ENCODE measurements at regions not wholly inside any gene's neighbourhood (a gene's known extent, or its start where the extent isn't known, plus 50 kb on each side); places are given as distances from the start of the nearest gene placed in this dataset.

GRCh38 chr5:67511911-67512310 is 315.3 kb upstream of the CD180 start:
- 63% methylated on average over 1 of the region's 1 CpG for WGBS (ENCODE audit: missing lambda C conversion rate)
- ChIA-PET CTCF (no interaction called here), POLR2A (no interaction called here)
- DNase-seq (ENCODE audit: low read depth in 1 of 2, low spot score in 1 of 2) (no peak), FAIRE-seq (no peak), ATAC-seq (no peak)
- no peak overlapping the region for H3K27ac ChIP-seq
- H3K9me3 ChIP-seq = no peaks in the 10 kb centered on the region
- H3K4me2 ChIP-seq = no peak overlapping the region
- TF ChIP-seq FOSB (CRISPR knock-in tag; IDR thresholded peaks at IDR 0.05) (no peak), NFE2L2 (conservative IDR thresholded peaks at IDR 0.05; ENCODE audit: low read length) (no peak), POLR2AphosphoS2 (conservative IDR thresholded peaks at IDR 0.05; ENCODE audit: low read length) (no peak), JUNB (IDR thresholded peaks at IDR 0.05) (no peak), GATA3 (IDR thresholded peaks at IDR 0.05; ENCODE audit: borderline replicate concordance) (no peak), ESRRA (IDR thresholded peaks at IDR 0.05; ENCODE audit: borderline replicate concordance, low read length) (no peak), EP300 (IDR thresholded peaks at IDR 0.05) (no peak), HDAC2 (IDR thresholded peaks at IDR 0.05) (no peak), MYC (IDR thresholded peaks at IDR 0.05; ENCODE audit: borderline replicate concordance, low read length) (no peak), CBX8 (IDR thresholded peaks at IDR 0.05) (no peak), KDM1A (IDR thresholded peaks at IDR 0.05; ENCODE audit: low read depth) (no peak), BHLHE40 (IDR thresholded peaks at IDR 0.05; ENCODE audit: low read depth, low read length) (no peak), SREBF2 (IDR thresholded peaks at IDR 0.05) (no peak), ZC3H11A (IDR thresholded peaks at IDR 0.05) (no peak), MAFK (IDR thresholded peaks at IDR 0.05; ENCODE audit: partially characterized antibody) (no peak), RNF2 (IDR thresholded peaks at IDR 0.05; ENCODE audit: borderline replicate concordance, low read depth) (no peak), HOXB5 (CRISPR knock-in tag; IDR thresholded peaks at IDR 0.05) (no peak), HES2 (IDR thresholded peaks at IDR 0.05) (no peak), PHF8 (IDR thresholded peaks at IDR 0.05; ENCODE audit: borderline replicate concordance, low read depth) (no peak), ATOH8 (CRISPR knock-in tag; IDR thresholded peaks at IDR 0.05; ENCODE audit: low read depth) (no peak)
- no peak overlapping the region for H3K4me3 ChIP-seq
- no peaks in the 10 kb centered on the region for H3K4me1 ChIP-seq

GRCh38 chr5:67510204-67510603 is 313.6 kb upstream of the CD180 start:
- no peaks in the 10 kb centered on the region for H3K4me1 ChIP-seq
- ATAC-seq = no peak
- no peak for FAIRE-seq
- no peak overlapping the region for H3K4me2 ChIP-seq
- no peaks in the 10 kb centered on the region for H3K9me3 ChIP-seq
- CTCF ChIA-PET = no interaction called here
- POLR2A ChIA-PET = no interaction called here
- TF ChIP-seq ELK1 (IDR thresholded peaks at IDR 0.05; ENCODE audit: low read depth, low read length) (no peak), HOXA7 (CRISPR knock-in tag; IDR thresholded peaks at IDR 0.05) (no peak), FOSB (CRISPR knock-in tag; IDR thresholded peaks at IDR 0.05) (no peak), RCOR1 (IDR thresholded peaks at IDR 0.05; ENCODE audit: low read depth, low read length) (no peak), CHD4 (IDR thresholded peaks at IDR 0.05; ENCODE audit: borderline replicate concordance) (no peak), CHD2 (IDR thresholded peaks at IDR 0.05; ENCODE audit: low read length, partially characterized antibody) (no peak), EP300 (IDR thresholded peaks at IDR 0.05) (no peak), E2F6 (IDR thresholded peaks at IDR 0.05; ENCODE audit: borderline replicate concordance, low read depth) (no peak)
- H3K4me3 ChIP-seq = no peak overlapping the region
- DNase-seq (ENCODE audit: low read depth in 1 of 2, low spot score in 1 of 2) = no peak
- no peak overlapping the region for H3K27ac ChIP-seq
